ENCODE measurements at regions not wholly inside any gene's neighbourhood (a gene's known extent, or its start where the extent isn't known, plus 50 kb on each side); places are given as distances from the start of the nearest gene placed in this dataset.

DNA sequence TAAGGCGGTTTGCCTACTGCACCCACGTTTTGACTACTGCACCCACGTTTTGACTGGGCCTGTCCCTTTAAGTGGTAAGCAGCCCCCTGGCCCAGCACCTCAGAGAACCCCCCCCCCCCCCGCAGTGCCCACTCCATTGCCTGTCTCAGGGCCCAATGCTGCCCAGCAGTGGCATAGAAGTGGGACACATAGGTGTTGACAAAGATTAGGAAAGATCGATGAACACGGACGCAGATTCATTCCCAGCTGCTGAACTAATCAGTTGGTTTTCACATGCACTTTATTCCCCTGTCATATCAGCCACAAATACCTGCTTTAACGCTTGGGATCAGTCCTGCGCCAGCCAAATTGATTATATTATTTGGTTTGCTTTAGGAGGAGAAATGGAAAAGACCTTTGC lies 268.8 kb upstream of the SKOR2 start:
- CTCF ChIA-PET (ENCODE audit: unreplicated experiment) = no interaction called here
- TF ChIP-seq EZH2phosphoT487 (IDR thresholded peaks at IDR 0.05; ENCODE audit: borderline replicate concordance, low read depth, low read length) = no peak
- TF ChIP-seq, protein P1, sequence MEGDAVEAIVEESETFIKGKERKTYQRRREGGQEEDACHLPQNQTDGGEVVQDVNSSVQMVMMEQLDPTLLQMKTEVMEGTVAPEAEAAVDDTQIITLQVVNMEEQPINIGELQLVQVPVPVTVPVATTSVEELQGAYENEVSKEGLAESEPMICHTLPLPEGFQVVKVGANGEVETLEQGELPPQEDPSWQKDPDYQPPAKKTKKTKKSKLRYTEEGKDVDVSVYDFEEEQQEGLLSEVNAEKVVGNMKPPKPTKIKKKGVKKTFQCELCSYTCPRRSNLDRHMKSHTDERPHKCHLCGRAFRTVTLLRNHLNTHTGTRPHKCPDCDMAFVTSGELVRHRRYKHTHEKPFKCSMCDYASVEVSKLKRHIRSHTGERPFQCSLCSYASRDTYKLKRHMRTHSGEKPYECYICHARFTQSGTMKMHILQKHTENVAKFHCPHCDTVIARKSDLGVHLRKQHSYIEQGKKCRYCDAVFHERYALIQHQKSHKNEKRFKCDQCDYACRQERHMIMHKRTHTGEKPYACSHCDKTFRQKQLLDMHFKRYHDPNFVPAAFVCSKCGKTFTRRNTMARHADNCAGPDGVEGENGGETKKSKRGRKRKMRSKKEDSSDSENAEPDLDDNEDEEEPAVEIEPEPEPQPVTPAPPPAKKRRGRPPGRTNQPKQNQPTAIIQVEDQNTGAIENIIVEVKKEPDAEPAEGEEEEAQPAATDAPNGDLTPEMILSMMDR (conservative IDR thresholded peaks at IDR 0.05; ENCODE audit: low read length) = no peak
- H3K36me3 ChIP-seq (ENCODE audit: insufficient read depth, low read length) = no peaks in the 10 kb centered on the region
- no peaks in the 10 kb centered on the region for H4K20me1 ChIP-seq (ENCODE audit: insufficient read depth, low read length)
- H3K27ac ChIP-seq (ENCODE audit: low read depth, low read length, poor library complexity, severe bottlenecking) = no peak overlapping the region
- no peaks in the 10 kb centered on the region for H3K79me2 ChIP-seq (ENCODE audit: insufficient read depth, low read depth, low read length)
- POLR2A ChIA-PET = no interaction called here
- intact Hi-C loops (cut with micrococcal nuclease; ENCODE audit: unreplicated experiment) = loop anchor here (10.0 kb wide), 1 partner anchor 65 kb away; no protein-coding TSS in a partner anchor
- no peaks in the 10 kb centered on the region for H3K9me2 ChIP-seq (ENCODE audit: insufficient read depth, low read length)
- H3K4me3 ChIP-seq (ENCODE audit: low read depth, low read length, poor library complexity, severe bottlenecking) = no peak overlapping the region
- no TSS peak for BruUV-seq (replicated peaks)
- H3K9me3 ChIP-seq (ENCODE audit: low read length) = no peaks in the 10 kb centered on the region
- DNase-seq (ENCODE audit: low spot score) = no peak
- H3K4me2 ChIP-seq (ENCODE audit: low read length) = no peak overlapping the region
- H2AFZ ChIP-seq (ENCODE audit: low read length) = no peak overlapping the region
- H3K4me1 ChIP-seq (ENCODE audit: insufficient read depth, low read length, poor library complexity, severe bottlenecking) = no peaks in the 10 kb centered on the region

DNA sequence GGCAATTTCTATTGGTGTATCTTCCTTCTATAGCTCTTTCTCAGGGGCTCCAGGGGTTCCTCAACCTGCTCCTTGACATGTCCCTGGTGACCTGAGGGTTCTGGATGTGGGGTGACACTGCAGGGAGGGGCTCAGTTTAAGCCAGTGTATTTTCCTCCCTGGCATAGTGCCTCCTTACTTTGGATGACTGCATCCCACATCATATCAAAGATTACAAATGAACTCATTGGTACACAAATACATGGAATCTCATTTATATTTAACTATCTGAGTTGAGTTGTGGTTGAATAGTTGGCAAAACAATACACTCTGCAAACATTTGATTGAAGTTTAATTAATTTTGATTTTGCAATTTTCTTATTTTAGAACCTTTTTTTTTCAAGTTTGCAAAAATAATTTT lies 268.2 kb upstream of the SKOR2 start:
- ChIA-PET POLR2A (no interaction called here), CTCF (ENCODE audit: unreplicated experiment) (no interaction called here)
- Histone ChIP-seq H3K4me1 (ENCODE audit: insufficient read depth, low read length, poor library complexity, severe bottlenecking) (no peaks in the 10 kb centered on the region), H3K4me2 (ENCODE audit: low read length) (no peak overlapping the region), H3K36me3 (ENCODE audit: insufficient read depth, low read length) (no peaks in the 10 kb centered on the region), H3K9me2 (ENCODE audit: insufficient read depth, low read length) (no peaks in the 10 kb centered on the region), H3K9me3 (ENCODE audit: low read length) (no peaks in the 10 kb centered on the region), H4K20me1 (ENCODE audit: insufficient read depth, low read length) (no peaks in the 10 kb centered on the region), H3K79me2 (ENCODE audit: insufficient read depth, low read depth, low read length) (no peaks in the 10 kb centered on the region), H3K4me3 (ENCODE audit: low read depth, low read length, poor library complexity, severe bottlenecking) (no peak overlapping the region), H3K27ac (ENCODE audit: low read depth, low read length, poor library complexity, severe bottlenecking) (no peak overlapping the region), H2AFZ (ENCODE audit: low read length) (no peak overlapping the region)
- intact Hi-C loops (cut with micrococcal nuclease; ENCODE audit: unreplicated experiment) = loop anchor here (10.0 kb wide), 1 partner anchor 65 kb away; no protein-coding TSS in a partner anchor
- TF ChIP-seq EZH2phosphoT487 (IDR thresholded peaks at IDR 0.05; ENCODE audit: borderline replicate concordance, low read depth, low read length) = no peak
- TF ChIP-seq, protein P1 (conservative IDR thresholded peaks at IDR 0.05; ENCODE audit: low read length) = no peak
- no TSS peak for BruUV-seq (replicated peaks)
- no peak for DNase-seq (ENCODE audit: low spot score)

DNA sequence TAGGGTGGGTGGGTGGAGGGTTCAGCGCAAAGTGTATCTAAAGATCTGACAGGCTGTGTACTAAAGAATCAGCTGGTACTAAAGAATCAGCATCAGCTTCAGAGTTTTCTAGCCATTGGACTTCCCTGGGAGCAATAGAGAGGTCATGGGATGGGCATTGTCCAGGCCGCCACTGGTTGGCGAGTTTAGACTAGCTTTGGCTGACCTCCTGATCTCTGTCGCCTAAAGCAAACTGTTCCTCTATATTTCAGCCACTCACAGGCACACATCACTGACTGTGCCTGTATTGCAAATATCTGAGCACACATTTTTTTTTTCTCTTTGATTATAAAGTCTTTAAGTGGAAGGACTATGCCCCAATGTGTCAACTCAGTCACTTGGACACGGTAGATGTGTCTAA lies 267.8 kb upstream of the SKOR2 start:
- POLR2A ChIA-PET = no interaction called here
- no peak overlapping the region for H3K4me2 ChIP-seq (ENCODE audit: low read length)
- TF ChIP-seq, protein P1 (conservative IDR thresholded peaks at IDR 0.05; ENCODE audit: low read length) = no peak
- TF ChIP-seq EZH2phosphoT487 (IDR thresholded peaks at IDR 0.05; ENCODE audit: borderline replicate concordance, low read depth, low read length) = no peak
- no peaks in the 10 kb centered on the region for H3K9me3 ChIP-seq (ENCODE audit: low read length)
- CTCF ChIA-PET (ENCODE audit: unreplicated experiment) = no interaction called here
- H3K36me3 ChIP-seq (ENCODE audit: insufficient read depth, low read length) = no peaks in the 10 kb centered on the region
- no peaks in the 10 kb centered on the region for H3K4me1 ChIP-seq (ENCODE audit: insufficient read depth, low read length, poor library complexity, severe bottlenecking)
- no peaks in the 10 kb centered on the region for H3K9me2 ChIP-seq (ENCODE audit: insufficient read depth, low read length)
- no peak overlapping the region for H2AFZ ChIP-seq (ENCODE audit: low read length)
- no peak for DNase-seq (ENCODE audit: low spot score)
- intact Hi-C loops (cut with micrococcal nuclease; ENCODE audit: unreplicated experiment) = no loop called here
- no peak overlapping the region for H3K4me3 ChIP-seq (ENCODE audit: low read depth, low read length, poor library complexity, severe bottlenecking)
- no TSS peak for BruUV-seq (replicated peaks)
- no peaks in the 10 kb centered on the region for H3K79me2 ChIP-seq (ENCODE audit: insufficient read depth, low read depth, low read length)
- H3K27ac ChIP-seq (ENCODE audit: low read depth, low read length, poor library complexity, severe bottlenecking) = no peak overlapping the region
- no peaks in the 10 kb centered on the region for H4K20me1 ChIP-seq (ENCODE audit: insufficient read depth, low read length)
